Left renal cortex interstitium (tissue), 4 donors: ENCODE measurements at regions not wholly inside any gene's neighbourhood (a gene's known extent, or its start where the extent isn't known, plus 50 kb on each side); places are given as distances from the start of the nearest gene placed in this dataset.
"Not testable (repeated sequence)": the region's sequence is repeated elsewhere in the genome, so short reads cannot be mapped to it uniquely, and the experiment has no call there.

Source experiments
- DNase-seq, 4 donors: peaks; one replicate each; pipeline ENCODE4 v3.0.0-alpha.2; 2013; ENCODE audit warnings: low read depth in 4 of 4, low spot score in 2 of 4, missing footprints in 1 of 4

GRCh38 chr17:5741810-5742209, 157.5 kb upstream of the NLRP1 start:
- DNase-seq: no peak

- no peak for DNase-seq
Measured at GRCh38 chr17:5745111-5745813, 161.0 kb upstream of the NLRP1 start.

GRCh38 chr17:5747276-5747675, 163.0 kb upstream of the NLRP1 start:
- no peak for DNase-seq

GRCh38 chr17:5747964-5748363, 163.7 kb upstream of the NLRP1 start:
- no peak for DNase-seq

GRCh38 chr17:5753421-5753820, 169.1 kb upstream of the NLRP1 start:
- DNase-seq: no peak

GRCh38 chr17:5757314-5757907, 173.1 kb upstream of the NLRP1 start:
- DNase-seq: no peak

- DNase-seq: no peak
Measured at GRCh38 chr17:5758651-5759050, 174.3 kb upstream of the NLRP1 start.

GRCh38 chr17:5759501-5759925, 175.2 kb upstream of the NLRP1 start:
- DNase-seq: no peak

GRCh38 chr17:5762191-5762590, 177.9 kb upstream of the NLRP1 start:
- DNase-seq: no peak

GRCh38 chr17:5763595-5764306, 179.4 kb upstream of the NLRP1 start:
- DNase-seq: no peak

GRCh38 chr17:5769593-5770354, 185.5 kb upstream of the NLRP1 start:
- DNase-seq: no peak

GRCh38 chr17:5770441-5771270, 186.3 kb upstream of the NLRP1 start:
- DNase-seq: no peak

GRCh38 chr17:5771271-5771577, 186.9 kb upstream of the NLRP1 start:
- DNase-seq: not testable (repeated sequence)

- DNase-seq: not testable (repeated sequence)
Measured at GRCh38 chr17:5772017-5772416, 187.7 kb upstream of the NLRP1 start.

- DNase-seq: no peak
Measured at GRCh38 chr17:5772720-5773119, 188.4 kb upstream of the NLRP1 start.

- no peak for DNase-seq
Measured at GRCh38 chr17:5773816-5774360, 189.6 kb upstream of the NLRP1 start.

GRCh38 chr17:5775098-5775497, 190.8 kb upstream of the NLRP1 start:
- DNase-seq: no peak

GRCh38 chr17:5780476-5780875, 196.2 kb upstream of the NLRP1 start:
- no peak for DNase-seq

- no peak for DNase-seq
Measured at GRCh38 chr17:5781236-5781927, 197.1 kb upstream of the NLRP1 start.

GRCh38 chr17:5783269-5783668, 199.0 kb upstream of the NLRP1 start:
- no peak for DNase-seq
